Trophoblast cell (in vitro differentiated cells and primary cell): ENCODE measurements at regions not wholly inside any gene's neighbourhood (a gene's known extent, or its start where the extent isn't known, plus 50 kb on each side); places are given as distances from the start of the nearest gene placed in this dataset.

ENCODE experiments used
- DNase-seq, 2 donors: peaks; one replicate each; pipeline ENCODE4 v3.0.0-alpha.2; 2016
- H2AFZ ChIP-seq: 2 replicates; pipeline ENCODE4 v1.6.1; 2013; ENCODE audit warnings: low read length, moderate library complexity, mild to moderate bottlenecking; ENCODE audit not compliant: insufficient read depth, poor library complexity
- H2AK5ac ChIP-seq: 2 replicates; pipeline ENCODE4 v1.6.1; 2013; ENCODE audit warnings: mild to moderate bottlenecking, low read length
- H2BK120ac ChIP-seq: 2 replicates; pipeline ENCODE4 v1.6.1; 2013; ENCODE audit warnings: low read length, mild to moderate bottlenecking, moderate library complexity; ENCODE audit not compliant: insufficient read depth, poor library complexity
- H2BK12ac ChIP-seq: 2 replicates; pipeline ENCODE4 v1.6.1; 2013; ENCODE audit warnings: mild to moderate bottlenecking, low read length, moderate library complexity
- H2BK5ac ChIP-seq: 2 replicates; pipeline ENCODE4 v1.6.1; 2013; ENCODE audit warnings: low read length, low read depth, moderate library complexity, mild to moderate bottlenecking; ENCODE audit not compliant: poor library complexity
- H3K14ac ChIP-seq: 2 replicates; pipeline ENCODE4 v1.6.1; 2013; ENCODE audit warnings: mild to moderate bottlenecking, low read length
- H3K18ac ChIP-seq: 2 replicates; pipeline ENCODE4 v1.6.1; 2013; ENCODE audit warnings: mild to moderate bottlenecking, low read length
- H3K23ac ChIP-seq: 2 replicates; pipeline ENCODE4 v1.6.1; 2013; ENCODE audit warnings: low read length
- H3K27ac ChIP-seq: 2 replicates; pipeline ENCODE4 v1.5.1; 2013; ENCODE audit warnings: low read depth, mild to moderate bottlenecking, inconsistent platforms, low read length, moderate library complexity
- H3K27me3 ChIP-seq: 2 replicates; pipeline ENCODE4 v1.6.1; 2013; ENCODE audit warnings: inconsistent platforms, mild to moderate bottlenecking, low read length, moderate library complexity; ENCODE audit not compliant: insufficient read depth
- H3K36me3 ChIP-seq, 2 experiments: 1 replicate in 1 of 2; 2 replicates in 1 of 2; pipeline ENCODE4 v1.6.1; 2013; ENCODE audit warnings: low read length in 2 of 2, mild to moderate bottlenecking in 2 of 2, moderate library complexity in 1 of 2; ENCODE audit not compliant: insufficient read depth in 2 of 2, control insufficient read depth in 1 of 2
- H3K4ac ChIP-seq: 2 replicates; pipeline ENCODE4 v1.6.1; 2013; ENCODE audit warnings: low read depth, mild to moderate bottlenecking, low read length, moderate library complexity
- H3K4me1 ChIP-seq, 2 experiments: 1 replicate in 1 of 2; 2 replicates in 1 of 2; pipeline ENCODE4 v1.6.1; 2013; ENCODE audit warnings: low read length in 2 of 2, mild to moderate bottlenecking in 2 of 2, moderate library complexity in 1 of 2; ENCODE audit not compliant: insufficient read depth in 2 of 2, control insufficient read depth in 1 of 2
- H3K4me2 ChIP-seq: 2 replicates; pipeline ENCODE4 v1.6.1; 2013; ENCODE audit warnings: inconsistent platforms, mild to moderate bottlenecking, low read length, moderate library complexity
- H3K4me3 ChIP-seq: 2 replicates; pipeline ENCODE4 v1.5.1; 2013; ENCODE audit warnings: mild to moderate bottlenecking, low read depth, low read length, inconsistent platforms
- H3K79me1 ChIP-seq: one replicate; pipeline ENCODE4 v1.6.1; 2013; ENCODE audit warnings: low read length
- H3K79me2 ChIP-seq: 2 replicates; pipeline ENCODE4 v1.6.1; 2013; ENCODE audit warnings: low read length, mild to moderate bottlenecking; ENCODE audit not compliant: control insufficient read depth, insufficient read depth, poor library complexity
- H3K9ac ChIP-seq: 2 replicates; pipeline ENCODE4 v1.6.1; 2013; ENCODE audit warnings: mild to moderate bottlenecking, low read length
- H3K9me3 ChIP-seq: 2 replicates; pipeline ENCODE4 v1.6.1; 2013; ENCODE audit warnings: low read depth, mild to moderate bottlenecking, control low read depth, inconsistent platforms, low read length; ENCODE audit not compliant: insufficient read depth
- H4K12ac ChIP-seq: 2 replicates; pipeline ENCODE4 v1.6.1; 2013; ENCODE audit warnings: low read depth, mild to moderate bottlenecking, low read length, moderate library complexity
- H4K8ac ChIP-seq: 2 replicates; pipeline ENCODE4 v1.6.1; 2013; ENCODE audit warnings: low read depth, mild to moderate bottlenecking, low read length, moderate library complexity
- H4K91ac ChIP-seq: one replicate; pipeline ENCODE4 v1.6.1; 2013; ENCODE audit warnings: low read depth, mild to moderate bottlenecking, low read length, moderate library complexity
- WGBS: extraction: QIAGEN DNeasy Blood & Tissue Kit; methylation state at CpG from one replicate; pipeline ENCODE4 v1.1.7; 2013; ENCODE audit warnings: missing lambda C conversion rate; ENCODE audit not compliant: insufficient read length, insufficient coverage; ENCODE audit errors: extremely low coverage; 5-methylcytosine and 5-hydroxymethylcytosine counted together

DNA sequence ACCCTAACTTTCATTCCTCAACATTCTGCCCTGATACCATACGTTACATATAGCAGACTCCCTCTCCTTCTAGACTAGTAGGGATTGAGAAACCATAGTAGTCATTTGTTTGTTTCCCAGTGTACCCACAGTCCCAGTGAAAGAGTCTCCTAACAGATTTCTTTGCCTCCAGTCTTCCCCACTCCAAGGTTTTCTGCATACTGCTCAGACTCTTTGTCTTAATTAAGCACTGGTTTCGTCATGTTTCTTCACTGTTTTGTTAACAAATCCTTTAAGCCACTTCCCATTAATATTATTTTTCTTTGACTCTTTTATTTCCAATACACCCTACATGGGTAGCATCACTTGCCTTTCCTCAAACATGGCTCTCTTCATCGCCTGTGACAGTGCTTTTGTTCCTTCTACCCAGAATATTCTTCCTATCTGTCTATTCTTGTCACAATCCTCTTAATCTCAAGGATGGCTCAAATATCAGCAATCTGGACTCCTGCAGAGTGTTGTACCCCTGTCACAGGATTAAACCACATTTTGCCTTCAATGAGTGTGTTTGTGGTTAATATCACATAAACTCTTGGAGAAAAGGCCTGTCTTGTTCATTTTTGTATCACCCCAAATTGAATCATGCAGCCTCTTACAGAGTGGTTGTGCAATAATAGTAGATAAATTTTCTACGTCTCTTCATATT is 92.7 kb upstream of the KLF12 start:
- H2BK5ac ChIP-seq: no peak overlapping the region
- H3K18ac ChIP-seq: no peak overlapping the region
- no peaks in the 10 kb centered on the region for H3K9me3 ChIP-seq
- H3K23ac ChIP-seq: no peak overlapping the region
- no peak overlapping the region for H2AFZ ChIP-seq
- H3K79me1 ChIP-seq: no peaks in the 10 kb centered on the region
- H3K27me3 ChIP-seq: no peaks in the 10 kb centered on the region
- no peak overlapping the region for H3K4me3 ChIP-seq
- no peak overlapping the region for H3K4ac ChIP-seq
- no peaks in the 10 kb centered on the region for H3K36me3 ChIP-seq
- H2AK5ac ChIP-seq: no peak overlapping the region
- H2BK120ac ChIP-seq: no peak overlapping the region
- no peak overlapping the region for H3K4me2 ChIP-seq
- no peak overlapping the region for H4K8ac ChIP-seq
- no peak overlapping the region for H2BK12ac ChIP-seq
- H3K14ac ChIP-seq: no peak overlapping the region
- H4K12ac ChIP-seq: no peak overlapping the region
- H3K79me2 ChIP-seq: no peaks in the 10 kb centered on the region
- no peaks in the 10 kb centered on the region for H3K4me1 ChIP-seq
- no peak overlapping the region for H4K91ac ChIP-seq
- no peak overlapping the region for H3K9ac ChIP-seq
- no CpG with 5 or more reads among the region's 4 CpGs for WGBS
- DNase-seq: no peak
- no peak overlapping the region for H3K27ac ChIP-seq

DNA sequence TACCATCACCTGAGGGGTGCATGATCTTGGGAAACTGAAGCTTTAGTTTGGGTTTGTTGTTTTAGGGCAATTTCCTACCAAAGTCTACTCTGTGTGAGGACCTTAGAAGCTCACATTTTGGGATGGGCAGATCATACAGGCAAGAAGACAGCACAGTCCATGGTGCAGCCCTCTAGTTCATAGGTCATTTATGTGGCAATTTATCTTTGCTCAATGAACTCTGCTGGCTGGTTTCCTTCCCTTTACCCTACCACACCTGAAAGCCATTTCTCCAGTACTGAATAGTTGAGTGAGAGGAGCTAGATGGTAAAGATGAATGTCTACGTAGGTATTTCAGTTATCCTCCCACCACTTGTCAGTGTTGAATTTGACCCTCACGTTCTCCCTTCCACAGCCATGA is 87.5 kb upstream of the KLF12 start:
- H3K27ac ChIP-seq: no peak overlapping the region
- no peak overlapping the region for H2BK12ac ChIP-seq
- no peak overlapping the region for H3K23ac ChIP-seq
- H2BK120ac ChIP-seq: no peak overlapping the region
- H3K18ac ChIP-seq: no peak overlapping the region
- no peak overlapping the region for H2AK5ac ChIP-seq
- DNase-seq: peak; percentile 48 to 62
- H3K4ac ChIP-seq: no peak overlapping the region
- no peaks in the 10 kb centered on the region for H3K9me3 ChIP-seq
- no peak overlapping the region for H2AFZ ChIP-seq
- H4K12ac ChIP-seq: no peak overlapping the region
- peaks cover 2 to 6% of the 10 kb centered on the region in 2 experiments for H3K4me1 ChIP-seq
- no peak overlapping the region for H4K8ac ChIP-seq
- H3K14ac ChIP-seq: no peak overlapping the region
- no peaks in the 10 kb centered on the region for H3K27me3 ChIP-seq
- no peak overlapping the region for H3K9ac ChIP-seq
- no peaks in the 10 kb centered on the region for H3K79me2 ChIP-seq
- no CpG with 5 or more reads among the region's 2 CpGs for WGBS
- no peak overlapping the region for H2BK5ac ChIP-seq
- H3K4me3 ChIP-seq: no peak overlapping the region
- no peaks in the 10 kb centered on the region for H3K36me3 ChIP-seq
- no peaks in the 10 kb centered on the region for H3K79me1 ChIP-seq
- H3K4me2 ChIP-seq: no peak overlapping the region
- no peak overlapping the region for H4K91ac ChIP-seq

DNA sequence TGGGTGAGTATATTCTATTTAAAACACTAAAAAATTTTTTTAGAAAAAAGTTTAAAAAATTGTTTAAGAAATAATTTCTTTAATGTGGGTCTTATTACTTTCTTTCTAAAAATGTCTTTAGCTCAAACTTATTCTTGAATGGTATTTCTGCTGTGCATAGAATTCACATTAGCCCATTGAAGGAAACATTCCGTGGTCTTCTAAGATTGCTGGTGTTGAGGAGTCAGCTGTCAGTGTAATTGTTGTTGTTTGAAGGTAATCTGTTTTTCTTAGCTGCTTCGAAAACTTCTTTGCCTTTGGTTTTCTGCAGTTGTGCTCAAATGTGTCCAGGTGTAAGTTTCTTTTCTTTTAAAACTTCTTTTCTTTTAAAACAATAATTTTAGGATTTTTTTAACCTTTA is 85.4 kb upstream of the KLF12 start:
- Histone ChIP-seq H4K12ac (no peak overlapping the region), H3K36me3 (no peaks in the 10 kb centered on the region), H3K4me1 (peaks cover 2 to 6% of the 10 kb centered on the region in 2 experiments), H3K9ac (no peak overlapping the region), H4K8ac (no peak overlapping the region), H3K4ac (no peak overlapping the region), H3K27me3 (no peaks in the 10 kb centered on the region), H2AFZ (no peak overlapping the region), H3K9me3 (no peaks in the 10 kb centered on the region), H3K23ac (no peak overlapping the region), H3K4me2 (no peak overlapping the region), H2BK5ac (no peak overlapping the region), H4K91ac (no peak overlapping the region), H3K79me2 (no peaks in the 10 kb centered on the region), H3K27ac (no peak overlapping the region), H3K18ac (no peak overlapping the region), H2BK120ac (no peak overlapping the region), H3K14ac (no peak overlapping the region), H2BK12ac (no peak overlapping the region), H3K79me1 (no peaks in the 10 kb centered on the region), H2AK5ac (no peak overlapping the region), H3K4me3 (no peak overlapping the region)
- no peak for DNase-seq
- WGBS: no CpG with 5 or more reads among the region's 2 CpGs

DNA sequence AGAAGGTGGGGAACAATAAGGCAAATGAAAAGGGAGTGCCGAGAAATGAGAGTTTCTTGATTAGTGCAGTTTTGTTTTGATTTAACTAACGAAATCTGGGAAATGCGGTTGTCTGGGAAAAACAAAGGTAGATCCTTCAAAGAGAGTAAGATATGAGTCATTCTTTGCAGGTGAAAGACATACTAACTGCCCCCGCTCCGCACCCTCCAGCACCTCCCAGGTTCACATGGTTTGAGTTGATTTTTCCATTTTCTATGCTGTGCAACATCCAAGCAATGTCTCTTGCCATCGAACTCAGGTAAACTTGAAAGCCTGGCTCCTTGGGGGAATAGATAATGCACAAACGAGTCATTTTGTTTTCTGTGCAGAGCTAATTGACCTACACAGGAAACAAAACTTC is 84.1 kb upstream of the KLF12 start:
- Histone ChIP-seq H3K23ac (no peak overlapping the region), H3K4me3 (no peak overlapping the region), H4K12ac (no peak overlapping the region), H2BK12ac (no peak overlapping the region), H3K18ac (no peak overlapping the region), H3K79me2 (no peaks in the 10 kb centered on the region), H3K27ac (no peak overlapping the region), H3K4ac (no peak overlapping the region), H3K9me3 (no peaks in the 10 kb centered on the region), H4K8ac (no peak overlapping the region), H2AFZ (no peak overlapping the region), H3K27me3 (no peaks in the 10 kb centered on the region), H4K91ac (no peak overlapping the region), H2BK5ac (no peak overlapping the region), H3K4me2 (no peak overlapping the region), H3K79me1 (no peaks in the 10 kb centered on the region), H3K9ac (no peak overlapping the region), H2BK120ac (no peak overlapping the region), H3K14ac (no peak overlapping the region), H3K36me3 (no peaks in the 10 kb centered on the region), H2AK5ac (no peak overlapping the region), H3K4me1 (peaks cover 2 to 6% of the 10 kb centered on the region in 2 experiments)
- no CpG with 5 or more reads among the region's 7 CpGs for WGBS
- DNase-seq: no peak
